GM12892 (cell line): ENCODE measurements at regions not wholly inside any gene's neighbourhood (a gene's known extent, or its start where the extent isn't known, plus 50 kb on each side); places are given as distances from the start of the nearest gene placed in this dataset.

ENCODE experiments used
- POLR2A ChIP-seq: IDR thresholded peaks from 2 replicates; pipeline ENCODE4 v1.6.1; 2011; ENCODE audit warnings: low read depth, low read length, control low read depth
- POLR2AphosphoS5 ChIP-seq: IDR thresholded peaks from 2 replicates; pipeline ENCODE4 v1.6.1; 2011; ENCODE audit warnings: low read depth, low read length, control low read depth

- TF ChIP-seq POLR2A: no peak
- TF ChIP-seq POLR2AphosphoS5: no peak
These were observed 137.6 kb upstream of the SVIL start for GRCh38 chr10:29772403-29772802.
